NB4 (cell line): ENCODE measurements at regions not wholly inside any gene's neighbourhood (a gene's known extent, or its start where the extent isn't known, plus 50 kb on each side); places are given as distances from the start of the nearest gene placed in this dataset.

Experiments used
- CTCF ChIP-seq: IDR thresholded peaks from one replicate; pipeline ENCODE4 v1.5.1; 2012; ENCODE audit warnings: low read depth, low read length
- MYC ChIP-seq: IDR thresholded peaks from 2 replicates; pipeline ENCODE4 v1.6.1; 2011; ENCODE audit warnings: low read depth, low read length
- POLR2A ChIP-seq: IDR thresholded peaks from 2 replicates; pipeline ENCODE4 v1.6.1; 2011; ENCODE audit warnings: mild to moderate bottlenecking; ENCODE audit not compliant: insufficient read length; ENCODE audit errors: extremely low read depth
- TF ChIP-seq, protein P1 (sequence below): IDR thresholded peaks from 2 replicates; pipeline ENCODE4 v1.6.1; 2011; ENCODE audit warnings: low read depth, low read length

- TF ChIP-seq CTCF (no peak), POLR2A (no peak), MYC (no peak)
- TF ChIP-seq, protein P1, sequence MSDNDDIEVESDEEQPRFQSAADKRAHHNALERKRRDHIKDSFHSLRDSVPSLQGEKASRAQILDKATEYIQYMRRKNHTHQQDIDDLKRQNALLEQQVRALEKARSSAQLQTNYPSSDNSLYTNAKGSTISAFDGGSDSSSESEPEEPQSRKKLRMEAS = no peak
Observed at GRCh38 chr9:87446527-87446926, 51.1 kb upstream of the DAPK1 start.
